GM21717 (cell line): ENCODE measurements at regions not wholly inside any gene's neighbourhood (a gene's known extent, or its start where the extent isn't known, plus 50 kb on each side); places are given as distances from the start of the nearest gene placed in this dataset.
A peak's percentile ranks its signal among the peaks of the same experiment; 100 is the strongest.
"Not testable (repeated sequence)": the region's sequence is repeated elsewhere in the genome, so short reads cannot be mapped to it uniquely, and the experiment has no call there.

Experiments used
- ATAC-seq: cut with Tn5 transposase; IDR thresholded peaks from one replicate; pipeline ENCODE4 v1.9.1; 2021; ENCODE audit warnings: mild to moderate bottlenecking, moderate library complexity; ENCODE audit not compliant: unreplicated experiment

- ATAC-seq = no peak
Measured at GRCh38 chr10:8128511-8128910, 74.0 kb downstream of the GATA3 start.

- no peak for ATAC-seq
Measured at GRCh38 chr10:8129438-8129837, 75.0 kb downstream of the GATA3 start.

- ATAC-seq = peak; percentile 70
Measured at GRCh38 chr10:8130973-8131911, 76.8 kb downstream of the GATA3 start.

GRCh38 chr10:8133146-8133545, 78.7 kb downstream of the GATA3 start:
- ATAC-seq = peak; percentile 68

GRCh38 chr10:8136736-8137135, 82.2 kb downstream of the GATA3 start:
- ATAC-seq = no peak

GRCh38 chr10:8137272-8137681, 82.8 kb downstream of the GATA3 start:
- ATAC-seq = no peak

- ATAC-seq = no peak
Measured at GRCh38 chr10:8137726-8138125, 83.2 kb downstream of the GATA3 start.

GRCh38 chr10:8138471-8138870, 84.0 kb downstream of the GATA3 start:
- ATAC-seq = no peak

GRCh38 chr10:8144496-8144895, 90.0 kb downstream of the GATA3 start:
- no peak for ATAC-seq

- ATAC-seq = no peak
Measured at GRCh38 chr10:8146650-8147049, 92.2 kb downstream of the GATA3 start.

GRCh38 chr10:8149991-8150390, 95.5 kb downstream of the GATA3 start:
- no peak for ATAC-seq

GRCh38 chr10:8150401-8150905, 96.0 kb downstream of the GATA3 start:
- no peak for ATAC-seq

GRCh38 chr10:8151086-8151485, 96.6 kb downstream of the GATA3 start:
- no peak for ATAC-seq

GRCh38 chr10:8156918-8157317, 102.4 kb downstream of the GATA3 start:
- ATAC-seq = no peak

GRCh38 chr10:8158193-8159071, 103.9 kb downstream of the GATA3 start:
- ATAC-seq = no peak

- ATAC-seq = no peak
Measured at GRCh38 chr10:8159341-8160165, 105.1 kb downstream of the GATA3 start.

- no peak for ATAC-seq
Measured at GRCh38 chr10:8163824-8164223, 109.3 kb downstream of the GATA3 start.

GRCh38 chr10:8164640-8165039, 110.2 kb downstream of the GATA3 start:
- not testable (repeated sequence) for ATAC-seq

- no peak for ATAC-seq
Measured at GRCh38 chr10:8168836-8169235, 114.3 kb downstream of the GATA3 start.

GRCh38 chr10:8171008-8171407, 116.5 kb downstream of the GATA3 start:
- ATAC-seq = no peak

- no peak for ATAC-seq
Measured at GRCh38 chr10:8172604-8173003, 118.1 kb downstream of the GATA3 start.
